ENCODE measurements at regions not wholly inside any gene's neighbourhood (a gene's known extent, or its start where the extent isn't known, plus 50 kb on each side); places are given as distances from the start of the nearest gene placed in this dataset.

DNA sequence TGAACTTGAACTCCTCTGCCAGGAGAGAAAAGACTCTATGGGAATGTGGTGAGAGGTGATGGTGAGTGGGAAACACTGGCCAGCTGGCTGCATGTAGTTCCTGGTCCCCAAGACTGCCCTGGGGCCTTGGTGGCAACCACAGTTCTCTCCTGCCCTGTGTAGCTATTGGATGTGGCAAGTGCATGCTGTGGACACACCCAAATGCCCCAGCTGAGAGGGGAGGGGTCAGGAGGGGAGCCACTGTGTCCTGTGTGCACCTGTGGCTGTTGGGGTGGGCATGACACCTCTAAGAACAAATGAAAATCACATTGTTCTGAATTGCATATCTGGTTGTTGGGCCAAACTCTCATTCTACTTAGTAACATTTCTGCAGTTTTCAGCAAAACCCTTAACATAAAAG lies 409.6 kb downstream of the NSUN3 start:
- TF ChIP-seq, protein P1, sequence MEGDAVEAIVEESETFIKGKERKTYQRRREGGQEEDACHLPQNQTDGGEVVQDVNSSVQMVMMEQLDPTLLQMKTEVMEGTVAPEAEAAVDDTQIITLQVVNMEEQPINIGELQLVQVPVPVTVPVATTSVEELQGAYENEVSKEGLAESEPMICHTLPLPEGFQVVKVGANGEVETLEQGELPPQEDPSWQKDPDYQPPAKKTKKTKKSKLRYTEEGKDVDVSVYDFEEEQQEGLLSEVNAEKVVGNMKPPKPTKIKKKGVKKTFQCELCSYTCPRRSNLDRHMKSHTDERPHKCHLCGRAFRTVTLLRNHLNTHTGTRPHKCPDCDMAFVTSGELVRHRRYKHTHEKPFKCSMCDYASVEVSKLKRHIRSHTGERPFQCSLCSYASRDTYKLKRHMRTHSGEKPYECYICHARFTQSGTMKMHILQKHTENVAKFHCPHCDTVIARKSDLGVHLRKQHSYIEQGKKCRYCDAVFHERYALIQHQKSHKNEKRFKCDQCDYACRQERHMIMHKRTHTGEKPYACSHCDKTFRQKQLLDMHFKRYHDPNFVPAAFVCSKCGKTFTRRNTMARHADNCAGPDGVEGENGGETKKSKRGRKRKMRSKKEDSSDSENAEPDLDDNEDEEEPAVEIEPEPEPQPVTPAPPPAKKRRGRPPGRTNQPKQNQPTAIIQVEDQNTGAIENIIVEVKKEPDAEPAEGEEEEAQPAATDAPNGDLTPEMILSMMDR (IDR thresholded peaks at IDR 0.05; ENCODE audit: low read length), result no peak
- no peak for TF ChIP-seq EZH2 (IDR thresholded peaks at IDR 0.05; ENCODE audit: borderline replicate concordance, low read length)
